Osteoblast (primary cell): ENCODE measurements at regions not wholly inside any gene's neighbourhood (a gene's known extent, or its start where the extent isn't known, plus 50 kb on each side); places are given as distances from the start of the nearest gene placed in this dataset.

Source experiments
- DNase-seq: peaks from one replicate; pipeline ENCODE4 v3.0.0; 2011; ENCODE audit warnings: low spot score, mixed read lengths; ENCODE audit not compliant: insufficient read length; ENCODE audit errors: missing footprints
- H2AFZ ChIP-seq: 2 replicates; pipeline ENCODE4 v1.6.0; 2011; ENCODE audit warnings: mild to moderate bottlenecking, low read length
- H3K27ac ChIP-seq: 2 replicates; pipeline ENCODE4 v1.5.1; 2011; ENCODE audit warnings: mild to moderate bottlenecking, low read depth, low read length, moderate library complexity
- H3K27me3 ChIP-seq: 2 replicates; pipeline ENCODE4 v1.6.0; 2012; ENCODE audit warnings: mild to moderate bottlenecking, control low read depth, inconsistent platforms, low read length, moderate library complexity; ENCODE audit not compliant: insufficient read depth
- H3K36me3 ChIP-seq: 2 replicates; pipeline ENCODE4 v1.5.1; 2011; ENCODE audit warnings: mild to moderate bottlenecking, low read length, control low read depth, moderate library complexity; ENCODE audit not compliant: insufficient read depth
- H3K4me1 ChIP-seq: 2 replicates; pipeline ENCODE4 v1.5.1; 2011; ENCODE audit warnings: mild to moderate bottlenecking, low read length, control low read depth, moderate library complexity; ENCODE audit not compliant: insufficient read depth
- H3K4me2 ChIP-seq: 2 replicates; pipeline ENCODE4 v1.6.0; 2011; ENCODE audit warnings: mild to moderate bottlenecking, low read length; ENCODE audit not compliant: insufficient read depth
- H3K4me3 ChIP-seq: fragments of 200-600 bp; sonication (generic); 3 replicates; pipeline ENCODE4 v1.5.1; 2012; ENCODE audit warnings: mild to moderate bottlenecking, low read length, inconsistent platforms; ENCODE audit not compliant: insufficient read depth
- H3K79me2 ChIP-seq: 2 replicates; pipeline ENCODE4 v1.6.0; 2012; ENCODE audit warnings: mild to moderate bottlenecking, low read length, control low read depth, inconsistent platforms; ENCODE audit not compliant: insufficient read depth
- H3K9me3 ChIP-seq: 2 replicates; pipeline ENCODE4 v1.5.1; 2011; ENCODE audit warnings: low read depth, low read length, control low read depth
- H4K20me1 ChIP-seq: 2 replicates; pipeline ENCODE4 v1.6.0; 2012; ENCODE audit warnings: mild to moderate bottlenecking, low read length, control low read depth; ENCODE audit not compliant: insufficient read depth
- CTCF ChIP-seq: IDR thresholded peaks from 2 replicates; pipeline ENCODE4 v1.5.1; 2011; ENCODE audit warnings: mild to moderate bottlenecking, low read depth, low read length, moderate library complexity; ENCODE audit errors: extremely low read depth

GRCh38 chr2:216307496-216307895, 64.8 kb downstream of the MARCHF4 start:
- no peak overlapping the region for H3K27ac ChIP-seq
- peaks cover 2% of the 10 kb centered on the region for H3K79me2 ChIP-seq
- no peak for DNase-seq
- H3K4me2 ChIP-seq: no peak overlapping the region
- no peak overlapping the region for H3K4me3 ChIP-seq
- no peak overlapping the region for H2AFZ ChIP-seq
- H3K36me3 ChIP-seq: no peaks in the 10 kb centered on the region
- H3K27me3 ChIP-seq: no peaks in the 10 kb centered on the region
- no peaks in the 10 kb centered on the region for H3K9me3 ChIP-seq
- no peaks in the 10 kb centered on the region for H4K20me1 ChIP-seq
- H3K4me1 ChIP-seq: peaks cover 7% of the 10 kb centered on the region
- no peak for TF ChIP-seq CTCF

DNA sequence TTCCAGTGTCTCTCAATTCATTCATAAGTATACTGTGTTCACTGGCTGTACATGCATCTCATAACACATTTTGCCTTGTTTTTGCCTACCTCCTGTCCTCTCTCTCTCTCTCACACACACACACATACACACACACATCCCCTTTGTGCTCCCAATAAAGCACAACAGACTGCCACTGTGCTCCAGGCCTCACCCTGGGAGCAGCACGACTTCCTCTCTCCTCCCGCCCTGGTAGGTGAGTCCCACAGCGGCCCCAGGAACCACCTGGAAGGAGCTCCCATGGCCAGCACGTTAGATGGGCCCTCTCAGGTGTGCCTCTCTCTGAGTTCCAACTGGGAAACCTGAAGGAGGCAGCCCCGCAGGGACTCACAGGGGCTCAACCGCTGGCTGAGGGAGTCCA, 65.4 kb downstream of the MARCHF4 start:
- no peak for TF ChIP-seq CTCF
- no peak overlapping the region for H3K27ac ChIP-seq
- no peaks in the 10 kb centered on the region for H3K27me3 ChIP-seq
- no peaks in the 10 kb centered on the region for H3K36me3 ChIP-seq
- H4K20me1 ChIP-seq: no peaks in the 10 kb centered on the region
- H3K9me3 ChIP-seq: no peaks in the 10 kb centered on the region
- peaks cover 7% of the 10 kb centered on the region for H3K4me1 ChIP-seq
- H3K4me2 ChIP-seq: no peak overlapping the region
- H2AFZ ChIP-seq: peak overlapping the region; percentile 52
- no peak for DNase-seq
- H3K79me2 ChIP-seq: peaks cover 2% of the 10 kb centered on the region
- H3K4me3 ChIP-seq: no peak overlapping the region

- peaks cover 7% of the 10 kb centered on the region for H3K4me1 ChIP-seq
- no peaks in the 10 kb centered on the region for H3K36me3 ChIP-seq
- H4K20me1 ChIP-seq: no peaks in the 10 kb centered on the region
- no peaks in the 10 kb centered on the region for H3K27me3 ChIP-seq
- H3K4me3 ChIP-seq: no peak overlapping the region
- H3K79me2 ChIP-seq: peaks cover 2% of the 10 kb centered on the region
- no peak for DNase-seq
- H3K9me3 ChIP-seq: no peaks in the 10 kb centered on the region
- H3K4me2 ChIP-seq: no peak overlapping the region
- no peak overlapping the region for H3K27ac ChIP-seq
- no peak for TF ChIP-seq CTCF
- no peak overlapping the region for H2AFZ ChIP-seq
Measured at GRCh38 chr2:216305574-216305973, 66.7 kb downstream of the MARCHF4 start.

GRCh38 chr2:216302981-216303676, 69.2 kb downstream of the MARCHF4 start:
- no peak for TF ChIP-seq CTCF
- Histone ChIP-seq H3K4me1 (peaks cover 26% of the 10 kb centered on the region), H3K9me3 (no peaks in the 10 kb centered on the region), H3K4me3 (no peak overlapping the region), H2AFZ (no peak overlapping the region), H3K4me2 (no peak overlapping the region), H3K27ac (peak overlapping the region; percentile 13), H3K36me3 (no peaks in the 10 kb centered on the region), H4K20me1 (no peaks in the 10 kb centered on the region), H3K79me2 (peaks cover 2% of the 10 kb centered on the region), H3K27me3 (no peaks in the 10 kb centered on the region)
- DNase-seq: peak; percentile 57
